Activated T-helper 2 cell treated with anti-CD3 and anti-CD28 coated beads, Interferon-gamma antibody, Interleukin-2, Interleukin-4, amounts not matched to agents 10 μg/mL and 5 μg/mL and 100 μg/mL, durations not matched to agents 14 hours and 24 hours and 36 hours (primary cell): ENCODE measurements at regions not wholly inside any gene's neighbourhood (a gene's known extent, or its start where the extent isn't known, plus 50 kb on each side); places are given as distances from the start of the nearest gene placed in this dataset.
"Not testable (repeated sequence)": the region's sequence is repeated elsewhere in the genome, so short reads cannot be mapped to it uniquely, and the experiment has no call there.

Source experiments
- DNase-seq: peaks from one replicate; pipeline ENCODE4 v3.0.0; 2021; ENCODE audit warnings: low spot score
- H3K27ac Mint-ChIP-seq: one replicate; pipeline ENCODE4 v1.8.0; 2021; ENCODE audit warnings: mixed read lengths
- H3K27me3 Mint-ChIP-seq: one replicate; pipeline ENCODE4 v1.8.0; 2021; ENCODE audit warnings: low read depth, mixed read lengths
- H3K36me3 Mint-ChIP-seq: one replicate; pipeline ENCODE4 v1.8.0; 2021; ENCODE audit warnings: low read depth, mixed read lengths
- H3K4me1 Mint-ChIP-seq: one replicate; pipeline ENCODE4 v1.8.0; 2021; ENCODE audit warnings: low read depth, mixed read lengths
- H3K4me3 Mint-ChIP-seq: one replicate; pipeline ENCODE4 v1.8.0; 2021; ENCODE audit warnings: low read depth, mild to moderate bottlenecking, moderate library complexity, mixed read lengths
- H3K9me3 Mint-ChIP-seq: one replicate; pipeline ENCODE4 v1.8.0; 2021; ENCODE audit warnings: mixed read lengths
- intact Hi-C: fragments of 100-400 bp; cut with micrococcal nuclease; formaldehyde crosslinking; loops from one replicate; pipeline ENCODE4 v1.15.1; 2023

- Mint-ChIP-seq H3K4me1 (no peaks in the 10 kb centered on the region), H3K27ac (no peak overlapping the region), H3K27me3 (no peaks in the 10 kb centered on the region), H3K4me3 (no peak overlapping the region), H3K36me3 (no peaks in the 10 kb centered on the region), H3K9me3 (no peaks in the 10 kb centered on the region)
- intact Hi-C loops, result no loop called here
- no peak for DNase-seq
These were observed 166.2 kb downstream of the EPM2A start for GRCh38 chr6:145569140-145569539.

GRCh38 chr6:145570336-145570735 lies 165.0 kb downstream of the EPM2A start:
- H3K4me1 Mint-ChIP-seq, H3K27ac Mint-ChIP-seq, intact Hi-C loops, H3K4me3 Mint-ChIP-seq, H3K27me3 Mint-ChIP-seq, H3K9me3 Mint-ChIP-seq, H3K36me3 Mint-ChIP-seq, DNase-seq: not testable (repeated sequence)

- H3K4me3 Mint-ChIP-seq, intact Hi-C loops, H3K27me3 Mint-ChIP-seq, DNase-seq, H3K27ac Mint-ChIP-seq, H3K36me3 Mint-ChIP-seq, H3K4me1 Mint-ChIP-seq: not testable (repeated sequence)
- peaks cover 14% of the 10 kb centered on the region for H3K9me3 Mint-ChIP-seq
These were observed 161.1 kb downstream of the EPM2A start for GRCh38 chr6:145574269-145574668.
